ENCODE measurements at regions not wholly inside any gene's neighbourhood (a gene's known extent, or its start where the extent isn't known, plus 50 kb on each side); places are given as distances from the start of the nearest gene placed in this dataset.

- TF ChIP-seq BHLHE40 (IDR thresholded peaks at IDR 0.05; ENCODE audit: low read depth, low read length) (no peak), PHF8 (IDR thresholded peaks at IDR 0.05; ENCODE audit: borderline replicate concordance, low read depth) (no peak), EP300 (IDR thresholded peaks at IDR 0.05) (no peak), GATA3 (IDR thresholded peaks at IDR 0.05; ENCODE audit: borderline replicate concordance) (peak; percentile 58; the same call in 1 of the 2 replicates), RNF2 (IDR thresholded peaks at IDR 0.05; ENCODE audit: borderline replicate concordance, low read depth) (no peak), HEYL (CRISPR knock-in tag; IDR thresholded peaks at IDR 0.05) (no peak), KDM5A (IDR thresholded peaks at IDR 0.05) (no peak), CBX2 (IDR thresholded peaks at IDR 0.05; ENCODE audit: borderline replicate concordance, low read depth) (no peak), FOSL2 (IDR thresholded peaks at IDR 0.05) (0 out of 2 replicates have a peak, but pooled peaks have one; percentile 9), FOSL2 (CRISPR knock-in tag; IDR thresholded peaks at IDR 0.05) (peak; percentile 55; the same call in 1 of the 2 replicates), JUNB (IDR thresholded peaks at IDR 0.05) (peak; percentile 56), CHD4 (IDR thresholded peaks at IDR 0.05; ENCODE audit: borderline replicate concordance) (no peak), SMC3 (IDR thresholded peaks at IDR 0.05) (no peak), BCL3 (IDR thresholded peaks at IDR 0.05) (no peak), RFX5 (IDR thresholded peaks at IDR 0.05) (no peak), USF2 (IDR thresholded peaks at IDR 0.05) (no peak), KDM1A (IDR thresholded peaks at IDR 0.05; ENCODE audit: low read depth) (no peak)
- ChIA-PET POLR2A (interaction anchor here (0.6 to 1.9 kb wide), 2 partner anchors 74 to 269 kb away, joined by 3 to 10 read pairs; no protein-coding TSS in a partner anchor), CTCF (interaction anchor here (1.6 kb wide), 1 partner anchor 1888 kb away, joined by 3 read pairs; no protein-coding TSS in a partner anchor)
- FAIRE-seq (no peak), ATAC-seq (peak; percentile 90 to 97), DNase-seq (ENCODE audit: low read depth in 1 of 2, low spot score in 1 of 2) (peak; percentile 19 to 69)
- whole genome bisulfite sequencing (ENCODE audit: missing lambda C conversion rate) = 4% methylated on average over 2 of the region's 2 CpGs
- Histone ChIP-seq H3K4me1 (peaks cover 12% of the 10 kb centered on the region; the same call in 1 of the 3 replicates), H3K9me3 (no peaks in the 10 kb centered on the region), H3K4me2 (peak overlapping the region; percentile 46), H3K27ac (0 out of 6 replicates have a peak overlapping the region, but pooled peaks of 1 of the 2 experiments have one; percentile 5), H3K4me3 (no peak overlapping the region)
Observed at GRCh38 chr5:125559296-125559695, 812.9 kb upstream of the ZNF608 start.

GRCh38 chr5:125560476-125561225 lies 814.2 kb upstream of the ZNF608 start:
- Histone ChIP-seq H3K4me2 (peak overlapping the region; percentile 23; the same call in 2 of the 3 replicates), H3K9me3 (no peaks in the 10 kb centered on the region), H3K27ac (no peak overlapping the region), H3K4me3 (no peak overlapping the region), H3K4me1 (peaks cover 12% of the 10 kb centered on the region; the same call in 1 of the 3 replicates)
- TF ChIP-seq NFE2L2 (conservative IDR thresholded peaks at IDR 0.05; ENCODE audit: low read length) = no peak
- no peak for TF ChIP-seq MAX (IDR thresholded peaks at IDR 0.05)
- no peak for TF ChIP-seq ZFP36 (IDR thresholded peaks at IDR 0.05; ENCODE audit: borderline replicate concordance, partially characterized antibody)
- TF ChIP-seq NPAS2 (CRISPR knock-in tag; IDR thresholded peaks at IDR 0.05; ENCODE audit: borderline replicate concordance) = no peak
- TF ChIP-seq NR3C1 (IDR thresholded peaks at IDR 0.05) = no peak
- no peak for TF ChIP-seq FOXS1 (CRISPR knock-in tag; IDR thresholded peaks at IDR 0.05)
- TF ChIP-seq GATA3 (IDR thresholded peaks at IDR 0.05; ENCODE audit: borderline replicate concordance) = no peak
- TF ChIP-seq SMC3 (IDR thresholded peaks at IDR 0.05) = no peak
- TF ChIP-seq HDAC2 (IDR thresholded peaks at IDR 0.05) = no peak
- TF ChIP-seq HOXA7 (CRISPR knock-in tag; IDR thresholded peaks at IDR 0.05) = no peak
- TF ChIP-seq CBX8 (IDR thresholded peaks at IDR 0.05) = no peak
- TF ChIP-seq REST (IDR thresholded peaks at IDR 0.05) = no peak
- TF ChIP-seq EHF (CRISPR knock-in tag; IDR thresholded peaks at IDR 0.05) = no peak
- no peak for TF ChIP-seq EP300 (IDR thresholded peaks at IDR 0.05)
- no peak for TF ChIP-seq SREBF2 (IDR thresholded peaks at IDR 0.05)
- no peak for TF ChIP-seq RCOR1 (IDR thresholded peaks at IDR 0.05; ENCODE audit: low read depth, low read length)
- no peak for TF ChIP-seq CHD2 (IDR thresholded peaks at IDR 0.05; ENCODE audit: low read length, partially characterized antibody)
- no peak for TF ChIP-seq RNF2 (IDR thresholded peaks at IDR 0.05; ENCODE audit: borderline replicate concordance, low read depth)
- TF ChIP-seq KDM5A (IDR thresholded peaks at IDR 0.05) = no peak
- 39% methylated on average over 4 of the region's 4 CpGs for WGBS (ENCODE audit: missing lambda C conversion rate)
- ChIA-PET CTCF (interaction anchor here (1.6 kb wide), 1 partner anchor 1890 kb away, joined by 3 read pairs; no protein-coding TSS in a partner anchor), POLR2A (no interaction called here)
- no peak for DNase-seq (ENCODE audit: low read depth in 1 of 2, low spot score in 1 of 2)
- no peak for ATAC-seq
- peak; percentile 7 for FAIRE-seq
